GM23248 (cell line): ENCODE measurements at regions not wholly inside any gene's neighbourhood (a gene's known extent, or its start where the extent isn't known, plus 50 kb on each side); places are given as distances from the start of the nearest gene placed in this dataset.

ENCODE experiments used
- EZH2 ChIP-seq: fragments of 200-600 bp; sonication (generic); IDR thresholded peaks from 2 replicates; pipeline ENCODE4 v1.6.1; 2018; ENCODE audit warnings: antibody characterized with exemption, mild to moderate bottlenecking; ENCODE audit not compliant: insufficient read depth, poor library complexity, severe bottlenecking
- EZH2phosphoT487 ChIP-seq: fragments of 200-600 bp; sonication (generic); IDR thresholded peaks from 2 replicates; pipeline ENCODE4 v1.6.1; 2018; ENCODE audit warnings: antibody characterized with exemption, moderate library complexity, mild to moderate bottlenecking, low read depth; ENCODE audit not compliant: insufficient read depth

DNA sequence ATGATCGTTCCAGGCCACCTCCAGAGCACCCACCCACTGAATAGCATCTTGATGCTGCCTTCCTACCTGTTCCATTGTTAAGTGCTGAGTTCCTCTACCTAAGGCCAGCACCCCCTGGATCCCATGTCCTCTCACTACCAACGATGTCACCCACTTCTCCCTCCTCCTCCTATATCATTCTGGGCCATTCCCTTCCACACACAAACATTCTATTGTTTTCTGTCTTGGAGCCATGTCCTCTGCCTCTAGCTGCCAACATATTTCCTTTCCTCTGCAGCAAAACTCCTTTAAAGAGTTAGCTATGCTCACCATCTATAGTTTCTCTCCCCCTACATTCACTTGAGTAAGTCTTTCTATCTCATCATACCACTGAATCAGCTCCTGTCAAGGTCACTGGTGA is 64.0 kb upstream of the ACKR3 start:
- TF ChIP-seq EZH2: no peak
- no peak for TF ChIP-seq EZH2phosphoT487
